ENCODE measurements at regions not wholly inside any gene's neighbourhood (a gene's known extent, or its start where the extent isn't known, plus 50 kb on each side); places are given as distances from the start of the nearest gene placed in this dataset.

DNA sequence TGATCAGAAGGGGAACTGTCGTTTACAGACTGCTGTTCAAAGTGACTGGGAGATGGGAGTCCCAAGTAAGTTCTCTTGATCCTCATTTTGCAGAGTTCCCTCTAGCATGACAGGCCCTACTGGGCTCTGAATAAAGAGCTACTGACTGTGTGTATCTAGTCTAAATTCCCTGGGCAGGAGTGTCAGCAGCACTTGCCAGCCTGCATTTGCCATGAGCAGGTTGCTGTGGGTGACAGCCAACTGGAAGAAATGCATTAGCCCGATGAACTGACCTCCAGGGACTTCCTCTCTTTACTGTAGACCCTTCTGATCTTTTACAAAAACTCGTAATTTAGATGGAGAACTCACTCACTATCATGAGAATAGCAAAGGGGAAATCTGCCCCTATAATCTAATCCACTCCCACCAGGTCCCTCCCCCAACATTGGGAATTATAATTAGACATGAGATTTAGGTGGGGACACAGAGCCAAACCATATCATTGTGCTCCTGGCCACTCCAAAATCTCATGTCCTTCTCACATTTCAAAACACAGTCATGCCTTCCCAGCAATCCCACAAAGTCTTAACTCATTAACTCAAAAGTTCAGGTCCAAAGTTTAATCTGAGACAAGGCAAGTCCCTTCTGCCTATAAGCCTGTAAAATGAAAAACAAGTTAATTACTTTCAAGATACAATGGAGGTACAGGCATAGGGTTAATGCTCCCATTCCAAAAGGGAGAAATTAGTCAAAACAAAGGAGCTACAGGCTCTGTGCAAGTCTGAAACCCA, 78.9 kb upstream of the CXCL14 start:
- DNase-seq, result no peak

DNA sequence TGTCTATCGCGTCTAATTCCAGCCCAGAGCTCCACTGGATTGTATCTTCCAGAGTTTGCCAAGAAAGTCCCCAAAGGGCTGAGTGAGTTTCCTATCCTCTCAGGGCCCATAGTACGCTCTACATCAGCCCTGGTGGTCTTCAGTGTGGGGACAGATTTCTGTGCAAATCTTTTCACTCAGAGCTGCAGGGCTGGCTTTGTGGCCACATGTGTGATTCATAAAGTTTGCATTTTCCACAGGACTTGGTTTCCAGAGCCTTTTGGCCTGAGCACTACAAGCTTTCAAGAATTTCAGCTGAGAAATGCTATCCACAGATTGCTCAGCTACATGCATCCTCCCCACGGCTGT, 76.7 kb upstream of the CXCL14 start:
- no peak for DNase-seq

DNA sequence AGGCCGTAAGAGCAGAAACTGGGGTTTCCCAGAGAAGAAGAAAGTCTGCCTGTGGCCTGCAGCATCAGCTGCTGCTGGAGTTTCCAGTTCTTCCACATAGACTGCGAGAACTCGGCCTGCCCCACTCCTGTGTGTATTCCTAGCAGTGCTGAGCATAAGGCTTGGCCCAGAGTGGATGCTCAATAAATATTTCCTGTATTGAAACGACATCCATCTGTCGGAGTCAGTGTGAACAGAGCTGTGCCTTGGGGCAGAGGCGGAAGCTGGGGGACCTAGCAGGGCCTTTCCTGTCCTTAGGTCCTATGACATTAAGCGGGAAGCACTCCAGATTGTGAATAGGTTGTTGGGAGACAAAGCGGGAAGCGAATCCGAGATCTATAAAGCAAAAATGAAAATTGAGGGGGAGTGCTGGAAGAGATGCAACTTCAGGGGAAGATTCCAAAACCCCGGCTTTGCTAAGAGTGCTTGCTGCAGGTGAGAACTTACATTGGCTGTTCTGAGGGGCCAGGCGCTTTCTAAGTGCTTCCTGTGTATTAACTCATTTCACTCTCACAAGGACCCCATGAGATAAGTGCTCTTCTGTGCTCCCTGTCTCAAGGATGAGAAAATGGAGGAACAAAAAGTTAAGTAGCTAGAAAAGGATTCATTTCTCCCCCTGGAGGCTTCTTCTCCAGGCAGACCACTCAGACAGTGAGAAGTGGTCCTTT, 76.1 kb upstream of the CXCL14 start:
- DNase-seq, result no peak

DNA sequence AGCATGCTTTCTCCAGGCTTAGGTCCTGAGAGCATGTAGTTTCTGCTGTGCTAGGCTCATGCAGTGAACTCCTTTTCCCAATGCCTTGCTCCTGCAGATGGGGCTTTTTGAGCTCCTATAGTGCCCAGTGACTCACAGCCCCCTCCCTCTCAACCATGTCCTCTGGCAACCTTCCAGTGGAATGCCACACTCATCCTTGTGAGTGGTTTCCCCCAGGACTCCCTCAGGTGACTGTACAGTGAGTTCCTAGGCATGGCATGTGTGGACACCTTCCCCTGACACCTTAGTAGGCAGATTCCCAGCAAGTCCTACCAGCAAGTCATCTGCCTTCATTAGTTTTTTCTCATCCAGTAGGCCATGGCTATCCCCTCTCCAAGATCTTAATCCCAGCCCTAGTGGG, 72.4 kb upstream of the CXCL14 start:
- DNase-seq, result no peak

DNA sequence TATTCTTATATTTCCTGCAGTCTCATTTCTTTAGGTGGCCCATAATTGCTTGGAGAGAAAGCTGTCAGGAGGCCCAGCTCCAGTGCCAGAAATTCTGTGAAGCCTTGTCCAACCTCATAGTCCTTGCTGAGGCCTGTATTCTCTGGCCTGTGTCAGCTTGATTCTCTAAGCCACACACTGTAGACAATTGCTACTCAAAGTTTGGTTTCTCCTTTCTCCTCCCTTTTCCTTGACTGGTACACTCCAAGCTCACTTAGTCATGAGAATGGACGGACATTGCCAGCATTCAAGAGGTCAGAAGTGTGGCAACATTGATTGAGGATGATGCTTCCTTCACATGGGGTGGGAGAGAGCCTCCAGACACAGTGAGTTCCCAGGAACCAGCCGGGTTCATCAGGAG, 71.3 kb upstream of the CXCL14 start:
- DNase-seq, result no peak

DNA sequence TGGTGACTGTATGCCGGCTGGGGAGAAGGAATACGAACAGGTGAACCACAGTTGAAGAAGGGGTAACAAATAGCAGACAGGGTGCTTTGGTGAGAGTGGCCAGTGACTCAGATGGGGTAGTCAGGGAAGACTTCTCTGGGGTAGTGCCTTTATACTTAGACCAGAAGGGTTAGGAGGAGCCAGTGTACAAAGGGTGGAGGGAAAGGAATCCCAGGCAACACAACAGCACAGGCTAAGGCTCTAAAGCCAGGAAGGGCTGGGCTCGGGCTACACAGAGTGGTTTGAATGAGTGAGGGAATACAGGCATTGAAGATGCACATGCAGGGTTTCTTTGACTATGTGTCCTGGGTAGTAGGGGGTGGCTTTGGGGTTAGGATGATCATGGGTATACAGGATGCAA, 70.6 kb upstream of the CXCL14 start:
- DNase-seq, result no peak

DNA sequence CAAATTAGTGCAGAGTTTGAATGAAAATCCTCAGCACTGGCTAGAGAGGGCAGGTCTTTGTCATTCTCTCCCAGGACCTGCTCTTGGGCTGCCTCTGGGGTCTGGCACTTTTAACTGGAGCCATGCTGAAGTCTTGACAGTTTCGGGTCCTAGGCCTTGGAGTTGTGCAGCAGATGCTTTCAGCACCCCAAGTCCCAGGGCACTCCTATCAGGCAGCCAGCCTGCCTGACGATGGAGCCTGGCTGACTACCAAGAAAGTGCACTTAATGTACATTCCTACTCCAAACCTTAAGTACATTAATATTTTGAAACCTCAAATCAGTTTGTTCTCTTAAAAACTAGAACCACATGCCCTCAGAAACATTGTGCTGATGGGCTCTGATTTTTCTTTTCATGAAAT, 69.3 kb upstream of the CXCL14 start:
- no peak for DNase-seq

DNA sequence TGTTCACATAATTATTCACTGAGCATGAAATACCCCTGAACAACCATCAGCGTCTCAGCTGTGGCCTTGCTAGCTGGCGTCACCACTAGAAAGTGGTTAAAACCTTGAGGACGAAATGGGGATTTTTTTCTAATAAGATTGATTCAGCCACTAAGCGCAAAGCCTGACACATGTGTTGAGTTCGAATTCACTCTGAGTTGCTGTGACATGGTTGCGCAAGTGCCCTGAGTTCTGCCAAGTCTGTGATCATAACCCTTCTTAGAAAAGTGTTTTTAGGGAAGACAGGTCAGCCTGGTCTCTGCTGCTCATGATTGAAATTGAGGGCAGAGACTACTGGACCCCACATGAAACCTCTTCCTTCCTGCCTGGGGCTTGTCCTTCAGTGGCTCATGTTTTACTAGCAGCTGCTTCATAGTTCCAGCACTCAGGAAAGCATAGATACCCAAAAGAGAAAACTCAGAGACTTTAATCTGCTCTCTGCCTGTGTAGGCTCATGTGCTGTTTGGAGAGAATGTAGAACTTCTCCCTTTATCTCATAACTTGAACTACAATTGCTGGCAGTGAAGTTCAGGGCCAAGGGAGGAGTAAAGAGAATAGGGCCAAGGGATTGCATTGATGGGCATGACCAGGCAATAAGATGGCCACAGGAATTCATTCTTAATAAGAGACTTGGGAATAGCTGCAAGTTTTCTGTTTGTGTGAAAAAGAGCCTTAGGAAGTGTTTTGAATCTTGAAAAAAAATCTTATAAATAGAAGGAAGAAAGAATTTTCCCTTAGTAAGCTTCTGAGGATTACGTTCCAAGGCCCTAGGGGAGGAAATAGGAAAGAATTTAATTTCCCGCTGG, 66.8 kb upstream of the CXCL14 start:
- DNase-seq, result no peak

DNA sequence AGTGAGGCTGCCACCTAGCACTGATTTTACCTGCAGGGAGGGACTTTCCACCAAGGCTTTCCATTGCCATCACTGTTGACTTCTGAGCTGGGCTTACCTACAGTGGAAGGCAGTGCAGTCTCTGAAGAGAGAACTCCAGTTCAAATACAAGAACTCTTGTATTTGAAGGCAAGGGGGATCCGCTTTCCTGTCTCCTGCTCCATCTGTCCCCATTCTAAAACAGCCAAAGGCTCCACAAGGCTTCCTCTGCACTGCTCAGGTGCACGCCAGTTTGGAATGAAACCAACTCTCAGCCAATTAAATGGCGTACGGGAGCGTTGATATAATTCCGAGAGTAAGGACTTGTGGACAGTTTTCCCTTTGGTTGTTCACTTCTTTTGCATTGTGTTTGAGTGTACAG, 66.0 kb upstream of the CXCL14 start:
- no peak for DNase-seq

DNA sequence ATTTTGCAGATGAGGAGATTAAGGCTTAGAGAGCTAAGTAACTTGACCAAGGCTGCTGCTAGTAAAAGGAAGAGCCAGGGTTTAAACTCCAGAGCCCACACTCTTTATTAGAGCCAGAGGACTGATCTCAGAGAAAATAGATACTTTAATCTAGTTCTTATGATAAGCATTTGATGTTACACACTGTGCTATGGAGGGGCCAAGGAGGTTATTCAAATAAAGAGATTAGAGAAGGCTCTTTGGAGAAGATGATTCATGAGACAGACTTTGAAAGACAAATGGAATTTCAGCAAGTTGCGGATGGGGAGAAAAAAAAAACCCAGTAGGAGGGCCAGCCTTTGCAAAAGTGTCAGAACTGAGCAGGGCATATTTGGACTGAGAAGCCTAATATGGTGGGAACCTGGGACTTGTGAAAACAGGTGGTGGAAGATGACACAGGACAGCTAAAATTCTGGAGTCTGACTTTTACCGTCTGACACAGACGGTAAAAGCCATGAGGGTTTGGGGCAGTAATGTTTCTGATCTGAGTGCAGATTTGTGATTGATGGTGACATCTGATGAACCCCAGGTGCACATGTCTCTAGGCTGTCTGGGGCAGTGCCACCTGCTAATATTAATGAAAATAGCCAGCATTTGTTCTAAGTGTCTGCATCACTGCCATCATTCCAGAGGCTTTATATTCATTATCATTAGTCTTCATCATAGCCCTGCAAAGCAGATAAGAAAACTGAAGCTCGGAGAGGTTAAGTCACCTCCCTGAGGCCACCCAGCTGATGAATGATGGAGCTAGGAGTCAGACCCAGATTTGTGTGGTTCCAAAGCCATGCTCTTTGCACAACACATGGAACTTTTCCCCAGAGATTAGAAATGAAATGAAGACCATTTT, 65.3 kb upstream of the CXCL14 start:
- DNase-seq, result no peak

DNA sequence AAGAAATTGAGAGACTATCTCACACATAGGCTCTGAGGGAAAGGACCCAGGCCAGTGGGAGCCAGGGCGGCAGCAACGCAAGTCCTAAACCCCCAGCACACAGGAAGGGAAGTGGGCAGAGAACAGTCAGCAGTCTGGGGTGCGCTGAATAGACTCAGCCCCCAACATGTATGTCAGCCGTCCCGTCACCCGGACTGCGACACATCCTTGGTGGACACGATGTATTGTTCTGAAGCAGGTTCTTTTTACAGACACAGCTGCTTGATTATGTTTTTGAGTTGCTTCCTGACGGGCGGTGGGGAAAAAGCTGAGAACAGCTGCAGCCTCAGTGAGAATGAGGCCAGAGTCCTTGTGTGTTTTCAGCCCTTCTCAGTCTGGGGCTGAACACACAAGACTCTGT, 64.1 kb upstream of the CXCL14 start:
- DNase-seq, result no peak

DNA sequence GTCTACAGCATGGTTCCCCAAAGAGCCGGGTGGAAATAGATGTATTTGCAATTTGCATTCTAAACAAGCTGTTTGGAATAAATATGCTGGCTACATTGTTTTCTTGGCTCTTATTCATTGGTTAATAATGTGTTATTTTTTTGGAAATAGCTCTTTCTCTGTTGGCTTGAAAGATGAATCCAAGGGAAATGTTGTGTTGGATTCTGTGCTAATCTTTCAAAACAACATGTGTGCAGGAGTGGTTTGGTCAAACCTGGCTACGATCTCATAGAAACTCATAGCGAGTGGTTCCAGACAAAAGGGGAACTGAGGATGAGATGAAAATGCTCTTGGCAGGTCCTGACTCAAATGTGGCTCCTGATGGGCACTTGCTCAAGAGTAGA, 63.7 kb upstream of the CXCL14 start:
- DNase-seq, result no peak

DNA sequence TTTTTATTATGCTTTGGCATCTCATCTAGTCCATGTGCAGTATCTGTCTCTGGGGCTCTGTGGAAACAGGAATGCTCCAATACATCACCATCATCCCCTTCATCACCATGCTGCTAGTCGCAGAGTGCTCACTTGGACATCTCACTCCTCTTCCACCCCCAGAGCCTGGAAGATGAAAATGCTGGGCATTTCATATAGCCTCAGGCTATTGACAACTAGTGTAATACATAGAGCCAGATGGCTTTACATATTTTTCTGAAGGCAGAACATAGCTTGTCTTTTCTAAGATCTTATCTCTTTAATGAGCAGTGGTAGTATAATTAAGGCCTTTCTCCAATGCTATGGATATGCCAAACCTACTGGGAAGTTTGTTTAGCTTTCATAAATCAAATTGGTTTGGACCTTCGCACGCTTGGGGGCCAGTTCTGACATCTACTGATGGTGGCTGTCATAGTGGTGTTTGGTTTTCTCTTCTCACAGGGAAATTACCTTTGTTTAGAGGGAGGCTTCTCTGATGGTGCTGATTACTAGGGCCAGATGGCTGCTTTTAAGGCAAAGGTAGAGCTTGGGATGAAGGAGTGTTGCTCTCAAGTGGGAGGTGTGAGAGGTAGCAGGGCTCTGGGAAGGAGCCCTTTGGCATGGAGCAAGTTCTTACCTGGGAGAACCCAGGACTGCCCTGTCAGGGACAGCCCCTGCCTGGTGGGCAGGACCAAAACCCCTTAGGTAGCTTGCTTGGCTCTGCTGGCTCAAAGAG, 63.1 kb upstream of the CXCL14 start:
- DNase-seq, result peak; percentile 1

DNA sequence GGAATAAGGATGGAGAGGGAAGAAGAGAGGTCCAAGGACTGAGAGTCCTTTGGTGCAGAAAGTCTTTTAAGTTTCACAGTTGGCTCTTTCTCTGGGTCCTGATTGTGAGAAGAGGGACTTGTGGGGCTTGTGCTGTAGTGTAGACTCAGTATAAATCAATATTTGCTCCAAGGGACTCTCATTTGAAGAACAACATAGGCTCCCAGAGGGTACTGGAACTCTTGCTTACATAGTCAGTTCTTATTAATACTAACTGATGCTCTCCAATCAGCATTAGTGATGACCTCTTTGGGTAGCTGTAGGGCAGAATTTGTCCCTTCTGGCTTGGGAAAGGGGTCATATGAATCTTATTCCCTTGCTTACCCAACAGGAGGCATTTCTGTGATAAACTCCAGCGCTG, 62.5 kb upstream of the CXCL14 start:
- DNase-seq, result no peak

DNA sequence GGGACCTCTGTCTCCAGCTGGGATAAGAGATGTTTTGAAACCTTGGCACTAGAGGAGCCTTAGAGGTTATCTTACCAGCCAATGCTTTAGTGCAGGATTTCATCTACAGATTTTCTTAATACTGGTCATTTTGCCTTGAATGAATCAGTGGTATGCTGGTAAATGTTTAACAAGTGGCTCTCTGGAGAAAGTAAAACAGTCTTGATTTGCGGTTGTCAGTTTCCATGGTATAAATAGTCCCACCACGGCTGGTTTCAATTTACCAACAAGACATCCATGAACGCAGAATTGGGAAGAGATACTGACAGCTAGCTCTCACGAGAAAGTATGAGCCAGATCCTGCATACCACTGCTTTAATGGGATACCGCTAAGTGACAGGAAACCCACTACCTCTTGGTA, 56.7 kb upstream of the CXCL14 start:
- DNase-seq, result no peak

DNA sequence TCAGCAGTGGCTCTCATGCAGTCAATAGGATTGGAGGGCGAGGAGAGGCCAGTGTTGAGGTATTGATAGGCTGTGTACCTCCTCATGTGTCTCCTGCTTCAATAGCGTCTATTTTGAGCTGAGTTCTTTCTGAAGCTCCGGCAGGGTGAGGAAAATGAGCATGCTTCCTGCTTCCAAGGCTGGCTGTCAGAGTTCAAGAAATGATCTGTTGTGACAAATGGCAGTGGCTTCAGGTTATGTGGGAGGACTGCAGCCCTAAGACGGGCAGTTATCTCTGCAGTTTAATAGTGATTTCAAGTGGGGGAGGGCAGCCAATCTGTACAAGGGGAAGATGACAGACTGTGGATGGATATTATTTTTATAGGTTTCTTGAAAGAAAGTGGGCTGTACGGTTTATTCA, 54.0 kb upstream of the CXCL14 start:
- DNase-seq, result no peak

DNA sequence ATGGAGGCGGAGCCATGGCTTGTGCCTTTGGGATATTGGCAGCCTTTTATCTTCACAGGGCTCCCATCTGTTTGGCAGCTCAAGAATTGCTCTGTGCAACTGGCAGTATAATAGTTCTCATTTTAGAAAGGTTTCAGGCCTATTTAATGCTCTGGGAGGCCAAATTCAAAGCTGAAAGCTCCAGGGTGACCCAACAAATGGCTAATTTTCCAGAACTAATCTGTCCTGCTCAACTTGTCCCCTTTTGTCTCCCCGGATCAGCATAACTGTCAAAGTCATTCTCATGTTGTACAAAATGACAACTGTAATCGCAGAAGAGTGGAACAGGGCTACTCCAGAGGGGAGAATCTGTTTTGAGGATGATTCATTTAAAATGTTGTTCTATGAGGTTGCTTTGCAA, 52.6 kb upstream of the CXCL14 start:
- DNase-seq, result no peak

DNA sequence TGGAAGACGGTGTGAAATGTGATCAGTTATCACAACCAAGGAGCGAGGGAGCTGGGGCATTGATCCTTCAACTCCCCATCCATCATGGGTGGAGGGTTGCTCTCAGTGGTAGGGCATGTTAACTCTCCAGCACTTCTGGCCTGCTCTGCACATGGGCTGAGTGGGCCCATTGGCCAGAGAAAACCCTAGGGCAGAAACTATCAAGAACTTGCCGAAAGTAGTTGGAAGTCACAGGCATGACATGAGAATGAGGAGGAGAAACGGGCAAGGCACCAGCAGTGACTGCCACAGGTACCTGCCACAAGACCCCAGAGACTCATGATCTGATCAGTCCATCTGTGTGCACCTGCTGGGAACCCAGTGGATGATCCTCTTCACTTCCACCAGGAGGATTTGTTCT, 50.9 kb upstream of the CXCL14 start:
- no peak for DNase-seq

DNA sequence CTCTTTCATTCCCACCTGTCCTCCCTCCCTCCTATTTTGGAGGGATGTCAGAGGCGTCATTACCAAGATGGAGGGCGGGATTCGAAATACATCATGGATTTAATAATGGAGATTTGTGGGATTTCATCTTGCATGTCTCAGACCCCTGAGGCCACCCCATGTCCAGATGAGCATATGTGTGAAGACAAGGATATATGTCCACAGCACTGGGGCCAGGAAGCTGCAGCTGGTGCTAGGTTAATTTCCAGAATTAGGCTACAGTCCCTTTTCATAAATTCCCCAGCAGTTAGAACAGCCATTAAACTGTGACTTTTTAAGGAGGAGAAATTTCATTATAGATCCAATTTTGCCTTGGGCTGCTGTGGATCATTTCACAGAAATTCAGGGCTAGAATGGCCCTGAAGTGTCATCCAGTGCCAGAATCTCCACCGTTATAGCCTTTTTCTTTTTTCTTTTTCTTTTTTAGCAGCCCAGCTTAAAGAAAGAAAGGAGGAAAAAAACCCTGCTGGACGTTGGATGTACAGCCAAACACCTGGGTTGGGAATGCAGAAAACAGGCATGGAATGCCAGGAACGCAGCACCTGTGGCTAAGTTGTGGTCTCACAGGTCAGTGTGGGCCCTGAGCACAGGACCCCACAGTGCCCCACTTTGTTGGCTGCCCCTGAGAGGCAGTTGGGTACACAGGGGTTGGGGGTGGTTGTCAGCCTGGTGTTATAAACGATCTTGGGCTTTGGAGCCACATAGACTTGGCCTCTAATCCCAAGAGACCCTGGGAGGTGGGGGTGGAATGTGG, 50.2 kb upstream of the CXCL14 start:
- no peak for DNase-seq

Measured in NCI-H1105 treated with DMSO at 0.1 percent for 48 hours (cell line).